ENCODE measurements at regions not wholly inside any gene's neighbourhood (a gene's known extent, or its start where the extent isn't known, plus 50 kb on each side); places are given as distances from the start of the nearest gene placed in this dataset.

GRCh38 chr6:40227735-40228134, 293.5 kb upstream of the MOCS1 start:
- no peak overlapping the region for H2BK5ac ChIP-seq (ENCODE audit: low read depth, low read length, poor library complexity, severe bottlenecking)
- no peak overlapping the region for H2BK120ac ChIP-seq (ENCODE audit: low read depth, low read length)
- 62% methylated on average over 6 of the region's 8 CpGs; no CpG with 5 or more reads in 1 of the 2 experiments for WGBS, 2 experiments (ENCODE audit: extremely low coverage in 2 of 2, insufficient read length in 1 of 2)
- H3K14ac ChIP-seq (replicated peaks; ENCODE audit: low read depth, low read length), result no peak overlapping the region
- in situ Hi-C loops (cut with MboI; ENCODE audit: low sequenced_read_pairs), result no loop called here
- H3K9me1 ChIP-seq (ENCODE audit: insufficient read depth, low read length), result no peaks in the 10 kb centered on the region
- DNase-seq, result no peak
- H3K9me3 ChIP-seq (ENCODE audit: control insufficient read depth, insufficient read depth, low read length), result peaks cover 4% of the 10 kb centered on the region; the same call in 1 of the 2 replicates
- no peak overlapping the region for H3K4me2 ChIP-seq (ENCODE audit: low read depth, low read length)
- H2AK5ac ChIP-seq (ENCODE audit: low read depth, low read length), result no peak overlapping the region
- H3K27me3 ChIP-seq (ENCODE audit: control insufficient read depth, insufficient read depth, low read length), result no peaks in the 10 kb centered on the region
- no TSS peak for BruUV-seq (replicated peaks)
- ChIA-PET POLR2A (ENCODE audit: unreplicated experiment) (no interaction called here), CTCF (no interaction called here)
- H3K36me3 ChIP-seq (ENCODE audit: control insufficient read depth, insufficient read depth, low read length), result no peaks in the 10 kb centered on the region
- no peak overlapping the region for H3K23ac ChIP-seq (ENCODE audit: low read depth, low read length)
- H4K5ac ChIP-seq (ENCODE audit: low read depth, low read length), result no peak overlapping the region
- no peak overlapping the region for H3K18ac ChIP-seq (ENCODE audit: low read depth, low read length)
- H2BK15ac ChIP-seq (ENCODE audit: low read depth, low read length), result no peak overlapping the region
- H3K4me3 ChIP-seq (ENCODE audit: insufficient read depth, low read depth, low read length), result no peak overlapping the region
- H3K9ac ChIP-seq (ENCODE audit: low read depth, low read length), result no peak overlapping the region
- H3K79me1 ChIP-seq (ENCODE audit: low read depth in 1 of 2, low read length in 2 of 2), result no peaks in the 10 kb centered on the region
- TF ChIP-seq, protein P1, sequence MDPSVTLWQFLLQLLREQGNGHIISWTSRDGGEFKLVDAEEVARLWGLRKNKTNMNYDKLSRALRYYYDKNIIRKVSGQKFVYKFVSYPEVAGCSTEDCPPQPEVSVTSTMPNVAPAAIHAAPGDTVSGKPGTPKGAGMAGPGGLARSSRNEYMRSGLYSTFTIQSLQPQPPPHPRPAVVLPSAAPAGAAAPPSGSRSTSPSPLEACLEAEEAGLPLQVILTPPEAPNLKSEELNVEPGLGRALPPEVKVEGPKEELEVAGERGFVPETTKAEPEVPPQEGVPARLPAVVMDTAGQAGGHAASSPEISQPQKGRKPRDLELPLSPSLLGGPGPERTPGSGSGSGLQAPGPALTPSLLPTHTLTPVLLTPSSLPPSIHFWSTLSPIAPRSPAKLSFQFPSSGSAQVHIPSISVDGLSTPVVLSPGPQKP (IDR thresholded peaks at IDR 0.05; ENCODE audit: borderline replicate concordance, low read depth, low read length), result no peak
- TF ChIP-seq CEBPB (IDR thresholded peaks at IDR 0.05; ENCODE audit: low read depth, low read length), result no peak
- TF ChIP-seq MAFK (IDR thresholded peaks at IDR 0.05; ENCODE audit: low read depth, low read length), result no peak
- no peak for TF ChIP-seq POLR2A (IDR thresholded peaks at IDR 0.05; ENCODE audit: low read depth, low read length)
- TF ChIP-seq RAD21 (IDR thresholded peaks at IDR 0.05; ENCODE audit: low read length), result no peak
- no peak for TF ChIP-seq RCOR1 (IDR thresholded peaks at IDR 0.05; ENCODE audit: insufficient replicate concordance, low read length)
- no peak for TF ChIP-seq FOS (IDR thresholded peaks at IDR 0.05; ENCODE audit: low read depth, low read length)
- TF ChIP-seq RFX5 (IDR thresholded peaks at IDR 0.05; ENCODE audit: low read depth, low read length), result no peak
- no peak overlapping the region for H2BK20ac ChIP-seq (ENCODE audit: low read depth, low read length)
- no peak overlapping the region for H4K91ac ChIP-seq (ENCODE audit: insufficient read depth, low read depth, low read length)
- intact Hi-C loops (cut with micrococcal nuclease), result no loop called here
- no peak overlapping the region for H3K27ac ChIP-seq (ENCODE audit: insufficient read depth, low read length)
- H3K4ac ChIP-seq (ENCODE audit: low read depth, low read length), result no peak overlapping the region
- no peak overlapping the region for H2AFZ ChIP-seq (replicated peaks; ENCODE audit: low read length, poor library complexity)
- no peak overlapping the region for H2AK9ac ChIP-seq (replicated peaks; ENCODE audit: low read depth, low read length, poor library complexity)
- no peak for ATAC-seq (ENCODE audit: low read depth)
- H4K20me1 ChIP-seq (ENCODE audit: insufficient read depth, low read length), result no peaks in the 10 kb centered on the region
- dilution Hi-C loops (cut with HindIII; ENCODE audit: low sequenced_read_pairs, unreplicated experiment), result no loop called here
- H4K8ac ChIP-seq (ENCODE audit: low read depth in 2 of 2, low read length in 2 of 2), result no peak overlapping the region
- H3K4me1 ChIP-seq (ENCODE audit: control insufficient read depth, insufficient read depth, low read length), result no peaks in the 10 kb centered on the region
- no peak overlapping the region for H3K56ac ChIP-seq (ENCODE audit: extremely low read depth, insufficient read depth, low read length)

Data from IMR-90 (cell line).